NCI-H748 treated with DMSO at 0.1 percent for 48 hours (cell line): ENCODE measurements at regions not wholly inside any gene's neighbourhood (a gene's known extent, or its start where the extent isn't known, plus 50 kb on each side); places are given as distances from the start of the nearest gene placed in this dataset.

Experiments
- DNase-seq: peaks from one replicate; lab custom pipeline; 2025; lab: John Stamatoyannopoulos, UW

DNA sequence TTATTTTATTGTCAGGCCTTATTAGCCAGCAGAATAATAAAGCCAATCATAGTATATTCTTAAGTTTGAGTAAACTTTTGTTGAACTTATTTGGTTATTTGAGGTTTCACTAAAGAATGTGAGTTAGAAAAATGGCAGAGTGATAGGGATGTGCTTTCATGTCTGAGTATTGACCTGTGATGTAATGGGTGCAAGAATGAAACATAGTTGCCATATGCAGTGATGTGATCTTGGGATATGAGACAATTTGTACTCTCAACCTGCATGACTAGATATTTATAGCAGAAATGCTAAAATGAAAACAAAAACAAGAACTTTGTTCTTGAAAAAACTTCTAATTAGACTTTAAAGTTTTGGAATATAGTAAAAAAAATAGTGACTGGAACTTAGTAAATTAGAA, 97.9 kb downstream of the DISP1 start:
- no peak for DNase-seq

DNA sequence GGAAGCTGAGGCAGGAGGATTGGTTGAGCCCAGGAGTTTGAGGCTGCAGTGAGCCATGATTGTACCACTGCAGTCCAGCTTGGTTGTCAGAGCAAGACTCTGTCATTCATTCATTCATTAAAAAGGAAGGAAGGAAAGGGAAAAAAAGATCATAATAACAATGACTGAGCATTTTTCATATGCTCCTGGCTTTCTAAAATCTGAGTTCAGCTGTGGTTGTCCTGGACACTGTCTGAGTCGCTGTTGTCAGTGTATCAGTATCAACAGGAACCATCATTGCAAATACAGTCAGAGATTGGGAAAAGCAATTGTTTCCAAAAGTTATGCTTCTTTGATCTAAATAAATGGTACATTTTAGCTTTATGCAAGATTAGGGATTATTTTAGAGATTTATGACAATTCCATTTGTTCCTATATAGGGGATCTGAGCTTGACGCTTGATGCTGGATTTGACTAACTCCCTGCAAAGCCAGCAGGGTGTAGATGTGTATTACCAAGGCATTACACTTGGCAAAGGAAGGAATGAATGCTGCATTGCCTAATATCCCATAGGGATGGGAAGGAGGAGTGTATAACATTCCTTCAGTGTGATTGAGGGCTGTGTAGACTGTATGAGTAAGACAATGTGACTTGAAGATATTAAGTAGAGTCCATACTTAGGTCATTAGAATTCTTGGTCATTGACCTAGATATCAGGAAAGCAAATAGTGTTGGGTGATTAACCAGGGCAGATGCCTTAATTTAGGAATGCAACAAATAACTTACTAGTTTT, 100.2 kb downstream of the DISP1 start:
- DNase-seq, result no peak

DNA sequence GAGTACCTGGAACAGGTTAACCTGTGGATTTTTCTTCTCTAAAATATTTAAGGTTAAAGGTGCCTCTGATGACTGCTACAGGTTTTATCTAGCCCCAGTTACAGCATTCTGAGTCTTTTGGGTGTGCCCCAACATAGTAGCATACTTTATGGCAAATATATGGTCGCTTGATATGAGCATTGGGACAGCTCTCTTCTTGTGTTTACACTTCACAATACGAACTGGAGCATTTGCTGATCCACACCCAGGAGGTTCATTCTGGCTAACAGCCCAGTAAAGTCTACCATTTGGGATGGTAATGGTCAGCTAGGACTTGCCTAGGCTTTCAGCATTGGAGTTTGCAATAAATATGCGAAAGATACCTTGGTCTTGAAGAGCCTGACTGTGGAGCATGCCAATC, 101.3 kb downstream of the DISP1 start:
- no peak for DNase-seq

DNA sequence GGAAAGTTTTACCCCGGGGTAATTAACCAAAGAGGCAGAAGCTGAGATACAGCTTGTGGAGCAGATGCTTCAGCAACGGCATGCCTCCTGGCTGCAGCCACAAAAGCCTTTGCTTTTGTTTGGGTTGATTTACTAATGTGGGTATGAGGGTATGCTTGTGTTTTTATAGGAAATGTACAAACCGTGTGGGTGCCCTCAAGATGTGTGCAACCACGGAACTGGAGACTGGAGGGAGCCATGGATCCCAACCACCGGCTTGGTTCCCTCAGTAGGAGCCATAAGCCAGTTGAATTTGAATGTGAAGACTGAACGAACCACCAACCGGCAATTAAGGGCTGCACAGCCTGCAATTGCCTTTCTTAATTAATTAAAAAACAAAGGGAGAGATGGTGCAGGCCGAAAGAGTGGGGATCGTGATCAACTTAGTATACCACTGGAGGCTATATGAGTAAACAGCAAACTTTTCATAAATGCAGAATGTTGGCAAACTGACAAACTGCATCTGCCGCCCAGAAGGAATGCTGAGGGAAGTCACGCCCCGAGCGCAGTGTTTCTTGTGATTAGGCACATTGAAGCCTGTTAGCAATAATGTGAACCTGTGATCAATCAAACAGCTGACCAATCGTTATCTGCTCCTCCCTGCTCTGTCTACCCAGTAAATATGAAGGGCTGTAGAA, 104.1 kb downstream of the DISP1 start:
- no peak for DNase-seq

- no peak for DNase-seq
Measured at GRCh38 chr1:222919478-222919865, 104.6 kb downstream of the DISP1 start.

- DNase-seq, result no peak
Measured at GRCh38 chr1:222920169-222920568, 105.3 kb downstream of the DISP1 start.

DNA sequence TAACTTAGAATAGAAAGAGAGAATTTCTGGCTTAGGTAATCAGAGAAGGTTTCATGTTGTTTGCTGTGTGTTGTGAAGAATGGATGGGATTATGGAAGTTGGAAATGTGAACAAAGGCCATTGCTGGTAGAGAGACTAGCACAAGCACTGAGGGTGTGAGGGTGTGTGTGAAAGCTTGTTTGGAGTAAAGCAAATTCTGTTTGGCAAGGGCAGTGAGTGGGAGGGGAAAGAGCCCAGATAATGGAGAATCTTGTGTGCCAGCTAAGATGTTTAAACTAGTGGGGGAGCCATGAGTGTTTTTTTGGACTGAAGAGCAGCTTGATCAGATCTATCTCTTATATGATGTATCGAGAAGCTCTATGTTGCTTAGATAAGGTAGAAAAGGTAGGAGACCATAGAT, 107.1 kb downstream of the DISP1 start:
- DNase-seq, result no peak

DNA sequence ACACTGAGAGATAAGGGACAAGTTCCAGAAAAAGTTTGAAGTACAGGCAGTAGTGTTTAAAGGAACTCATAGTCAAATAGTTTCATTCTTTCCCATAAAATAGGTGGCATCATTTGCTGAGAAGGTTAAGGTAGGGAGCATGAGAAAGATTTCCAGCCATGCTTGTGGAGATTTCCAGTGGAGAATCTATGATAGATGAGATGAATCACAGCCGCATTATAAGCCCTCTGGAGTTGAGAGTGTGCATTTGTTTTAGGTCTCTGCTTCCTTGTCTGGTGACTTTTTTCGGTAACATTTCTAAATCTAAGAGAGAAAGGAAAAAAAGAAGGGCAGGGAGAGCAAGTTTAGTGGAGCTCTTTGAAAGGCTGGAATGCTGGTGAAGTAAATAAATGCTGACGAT, 108.7 kb downstream of the DISP1 start:
- no peak for DNase-seq

DNA sequence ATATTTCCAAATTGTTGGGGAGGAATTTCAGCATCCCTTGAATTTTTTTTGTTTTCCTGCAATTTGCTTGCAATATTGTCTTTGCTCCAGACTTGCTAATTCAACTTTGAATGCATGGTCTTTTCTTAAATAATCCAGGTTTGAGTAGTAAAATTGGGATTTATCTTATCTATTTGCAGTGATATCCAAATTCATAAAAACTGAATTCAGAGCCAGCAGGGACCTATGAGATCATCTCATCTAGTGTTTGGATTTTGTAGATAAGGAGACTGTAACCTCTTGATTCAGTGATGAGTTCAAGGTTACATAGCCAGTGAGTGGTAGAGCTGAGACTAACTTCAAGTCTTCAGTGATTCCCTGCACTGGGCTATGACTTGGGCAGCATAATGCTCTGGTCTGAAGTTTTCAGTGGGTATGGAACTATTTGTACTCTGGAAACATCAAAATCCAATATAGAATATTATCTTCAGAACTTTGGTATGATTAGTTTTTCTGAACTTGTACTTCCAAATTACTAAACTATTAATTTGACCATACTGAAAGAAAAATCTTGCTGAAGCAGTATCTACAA, 109.4 kb downstream of the DISP1 start:
- DNase-seq, result no peak

DNA sequence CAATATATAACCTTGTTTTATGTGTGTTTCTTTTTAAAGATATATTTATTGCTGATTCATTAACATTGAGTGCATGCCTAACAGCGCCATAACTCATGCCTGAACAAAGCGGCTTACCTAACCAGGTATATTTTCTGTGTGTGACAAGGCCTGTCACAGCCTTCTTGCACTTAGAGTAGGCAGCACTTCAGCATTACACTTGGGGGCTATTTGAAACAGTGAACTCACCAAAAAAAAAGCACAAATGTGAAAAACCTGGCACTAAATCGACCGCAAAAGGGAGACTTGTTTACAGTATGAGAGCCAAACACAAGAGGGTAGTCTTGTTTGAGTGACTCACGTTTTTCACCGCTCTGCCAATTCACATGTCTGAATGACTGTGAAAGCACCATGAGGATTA, 111.7 kb downstream of the DISP1 start:
- peak; percentile 16 for DNase-seq

DNA sequence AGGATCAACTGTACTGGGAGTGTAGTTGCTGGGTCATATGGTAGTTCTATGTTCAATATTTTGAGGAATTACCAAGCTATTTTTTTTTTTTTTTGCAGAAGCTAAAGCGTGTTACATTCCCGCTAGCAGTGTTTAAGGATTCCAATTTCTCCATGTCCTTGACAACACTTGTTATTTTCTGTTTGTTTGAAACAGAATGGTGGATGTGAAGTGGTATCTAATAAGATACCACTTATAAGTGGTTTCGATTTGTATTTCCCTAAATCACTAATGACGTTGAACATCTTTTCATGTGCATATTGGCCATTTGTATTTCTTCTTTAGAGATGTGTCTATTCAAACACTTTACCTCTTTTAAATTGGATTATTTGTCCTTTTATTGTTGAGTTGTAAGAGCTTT, 112.2 kb downstream of the DISP1 start:
- peak; percentile 24 for DNase-seq

DNA sequence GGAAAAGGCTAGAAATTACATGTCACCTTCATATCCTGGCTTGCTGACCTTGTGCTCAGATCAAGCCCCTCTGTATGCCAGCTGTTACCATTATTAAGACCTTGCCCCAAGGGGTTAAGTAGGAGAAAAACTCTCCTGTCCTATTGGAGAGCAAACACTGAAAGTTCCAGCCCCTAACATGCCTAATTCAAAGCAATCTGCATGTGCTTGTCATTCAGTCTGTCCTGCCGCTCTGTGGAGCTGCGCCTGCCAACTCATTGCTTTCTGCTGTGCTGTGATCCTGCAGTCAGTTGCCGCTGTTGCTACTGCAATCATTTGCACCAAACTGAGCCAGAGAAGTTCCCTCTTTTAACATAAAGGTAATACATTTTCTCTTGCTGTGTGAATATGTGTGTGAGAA, 113.4 kb downstream of the DISP1 start:
- peak; percentile 63 for DNase-seq

- no peak for DNase-seq
Measured at GRCh38 chr1:222930070-222930469, 115.2 kb downstream of the DISP1 start.

GRCh38 chr1:222931023-222931422, 116.2 kb downstream of the DISP1 start:
- DNase-seq, result no peak

GRCh38 chr1:222933273-222933672, 118.4 kb downstream of the DISP1 start:
- DNase-seq, result no peak

DNA sequence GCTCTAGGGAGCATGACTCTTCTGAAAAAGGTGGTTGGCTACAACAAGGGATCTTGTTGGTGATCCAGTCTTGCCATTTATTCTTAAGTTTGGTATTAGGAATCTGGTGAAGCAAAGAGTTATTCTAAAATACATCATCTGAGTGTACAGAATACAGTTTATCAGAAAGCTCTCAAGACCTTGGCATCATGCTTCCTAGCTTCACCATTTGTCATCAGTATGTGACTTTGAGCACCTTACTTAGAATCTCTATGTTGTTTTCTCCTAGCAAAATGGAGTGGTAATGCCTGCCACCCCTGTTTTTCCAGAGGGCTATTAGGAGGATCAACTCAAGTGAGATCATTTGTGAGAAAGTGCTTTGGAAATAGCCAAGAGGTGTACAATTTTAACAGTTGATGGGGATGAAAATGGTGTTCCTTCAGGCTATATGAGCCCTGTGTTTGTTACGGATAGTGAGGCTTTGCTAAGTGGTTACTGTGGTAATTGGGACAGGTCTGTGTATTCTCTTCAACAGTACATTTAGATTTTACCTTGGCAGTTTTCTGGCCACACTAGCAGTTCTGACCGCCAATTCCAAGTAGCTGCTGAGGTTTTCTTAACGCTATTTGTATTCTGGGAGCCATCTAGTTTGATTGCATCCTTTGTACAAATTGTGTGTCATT, 120.5 kb downstream of the DISP1 start:
- DNase-seq, result no peak

GRCh38 chr1:222936042-222936441, 121.2 kb downstream of the DISP1 start:
- DNase-seq, result no peak

- DNase-seq, result no peak
Measured at GRCh38 chr1:222938986-222939385, 124.1 kb downstream of the DISP1 start.

DNA sequence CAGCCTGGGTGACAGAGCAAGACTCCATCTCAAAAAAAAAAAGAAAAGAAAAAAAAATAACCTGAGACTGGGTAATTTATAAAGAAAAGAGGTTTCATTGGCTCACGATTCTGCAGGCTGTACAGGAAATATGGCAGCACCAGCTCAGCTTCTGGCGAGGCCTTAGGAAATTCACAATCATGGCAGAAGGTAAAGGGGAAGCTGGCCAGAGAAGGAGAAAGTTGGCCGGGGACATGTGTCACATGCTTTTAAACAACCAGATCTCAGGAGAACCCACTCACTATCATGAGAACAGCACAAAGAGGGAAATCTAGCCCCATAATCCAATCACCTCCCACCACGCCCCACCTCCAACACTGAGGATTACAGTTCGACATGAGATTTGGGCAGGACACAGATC, 125.3 kb downstream of the DISP1 start:
- no peak for DNase-seq

GRCh38 chr1:222940906-222941305, 126.1 kb downstream of the DISP1 start:
- DNase-seq, result no peak

DNA sequence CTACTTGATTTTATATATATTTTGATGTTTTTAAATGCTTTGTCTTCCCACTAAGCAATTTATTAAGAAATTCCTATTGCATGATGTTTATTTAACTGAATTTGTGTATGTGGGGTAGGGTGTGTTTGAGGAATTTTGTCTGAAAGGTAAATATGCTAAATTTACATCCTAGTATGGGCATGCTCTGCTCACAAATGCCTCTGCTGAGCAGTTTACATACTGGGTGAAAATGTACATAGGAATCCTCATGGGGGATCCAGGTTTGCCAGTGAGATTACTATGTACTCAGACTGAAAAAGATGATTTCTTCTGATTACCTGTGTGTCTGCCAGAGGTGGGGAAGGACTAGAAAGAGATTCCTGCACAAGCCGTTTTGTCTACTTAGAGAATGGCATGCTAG, 126.6 kb downstream of the DISP1 start:
- DNase-seq, result no peak

DNA sequence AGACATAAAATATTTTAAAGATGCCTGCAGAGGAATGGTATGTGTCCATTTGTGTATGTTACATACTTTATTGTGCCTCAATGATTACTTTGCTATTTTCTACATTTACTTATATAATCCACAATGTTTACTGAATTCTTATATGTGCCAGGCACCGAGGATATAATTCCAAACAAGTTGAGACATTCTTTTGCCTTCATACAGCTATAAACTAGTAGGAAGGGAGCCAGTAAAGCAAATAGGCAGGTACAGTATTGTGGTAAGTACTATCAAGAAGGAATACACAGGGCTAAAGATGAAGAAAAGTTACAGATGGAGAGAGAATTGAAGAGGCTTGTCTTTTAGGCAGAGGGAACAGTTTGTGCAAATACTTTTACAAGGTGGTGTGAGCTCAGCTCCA, 131.6 kb downstream of the DISP1 start:
- no peak for DNase-seq

DNA sequence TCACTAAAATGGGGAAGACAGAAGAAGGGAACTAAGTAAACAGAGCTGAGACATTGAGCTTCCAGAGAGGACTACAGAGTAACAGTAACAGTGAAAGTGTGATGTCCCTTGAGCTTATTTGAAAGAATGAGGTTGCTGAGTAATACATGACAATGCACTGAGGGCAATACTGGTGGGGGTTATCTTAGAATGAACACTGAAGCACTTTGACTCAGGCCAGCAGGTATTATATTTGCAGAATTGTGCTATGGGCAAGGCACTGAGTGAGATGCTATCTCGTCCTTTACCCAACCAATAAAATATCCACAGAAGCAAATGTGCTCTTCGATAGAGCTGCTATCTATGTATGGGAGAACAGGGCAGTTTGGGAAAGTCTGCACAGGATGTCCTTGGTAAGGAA, 133.2 kb downstream of the DISP1 start:
- DNase-seq, result no peak
